ENCODE measurements at regions not wholly inside any gene's neighbourhood (a gene's known extent, or its start where the extent isn't known, plus 50 kb on each side); places are given as distances from the start of the nearest gene placed in this dataset.

GRCh38 chr21:35896060-35896459, 164.3 kb downstream of the SETD4 start:
- DNase-seq (ENCODE audit: low read depth in 2 of 2) = no peak

- no peak for DNase-seq (ENCODE audit: low read depth in 2 of 2)
These were observed 164.7 kb downstream of the SETD4 start for GRCh38 chr21:35895598-35895997.

- no peak for DNase-seq (ENCODE audit: low read depth in 2 of 2)
These were observed 167.2 kb downstream of the SETD4 start for GRCh38 chr21:35893156-35893555.

GRCh38 chr21:35886887-35887286, 173.4 kb downstream of the SETD4 start:
- DNase-seq (ENCODE audit: low read depth in 2 of 2) = no peak

GRCh38 chr21:35885942-35886541, 174.3 kb downstream of the SETD4 start:
- DNase-seq (ENCODE audit: low read depth in 2 of 2) = no peak

GRCh38 chr21:35882791-35883240, 177.5 kb downstream of the SETD4 start:
- no peak for DNase-seq (ENCODE audit: low read depth in 2 of 2)

GRCh38 chr21:35873441-35873840, 186.9 kb downstream of the SETD4 start:
- DNase-seq (ENCODE audit: low read depth in 2 of 2) = no peak

- no peak for DNase-seq (ENCODE audit: low read depth in 2 of 2)
These were observed 188.4 kb downstream of the SETD4 start for GRCh38 chr21:35871906-35872305.

GRCh38 chr21:35868869-35869223, 191.5 kb downstream of the SETD4 start:
- no peak for DNase-seq (ENCODE audit: low read depth in 2 of 2)

- no peak for DNase-seq (ENCODE audit: low read depth in 2 of 2)
These were observed 192.1 kb downstream of the SETD4 start for GRCh38 chr21:35868005-35868868.

- DNase-seq (ENCODE audit: low read depth in 2 of 2) = no peak
These were observed 196.3 kb downstream of the SETD4 start for GRCh38 chr21:35864039-35864438.

- no peak for DNase-seq (ENCODE audit: low read depth in 2 of 2)
These were observed 197.4 kb downstream of the SETD4 start for GRCh38 chr21:35862969-35863368.

- DNase-seq (ENCODE audit: low read depth in 2 of 2) = no peak
These were observed 198.7 kb downstream of the SETD4 start for GRCh38 chr21:35861661-35862060.

- DNase-seq (ENCODE audit: low read depth in 2 of 2) = no peak
These were observed 200.0 kb downstream of the SETD4 start for GRCh38 chr21:35860189-35860869.

- DNase-seq (ENCODE audit: low read depth in 2 of 2) = no peak
These were observed 200.6 kb downstream of the SETD4 start for GRCh38 chr21:35859677-35860076.

- no peak for DNase-seq (ENCODE audit: low read depth in 2 of 2)
These were observed 203.2 kb downstream of the SETD4 start for GRCh38 chr21:35857095-35857494.

GRCh38 chr21:35855484-35855883, 204.8 kb downstream of the SETD4 start:
- no peak for DNase-seq (ENCODE audit: low read depth in 2 of 2)

- DNase-seq (ENCODE audit: low read depth in 2 of 2) = no peak
These were observed 206.0 kb downstream of the SETD4 start for GRCh38 chr21:35854281-35854680.

- DNase-seq (ENCODE audit: low read depth in 2 of 2) = no peak
These were observed 206.7 kb downstream of the SETD4 start for GRCh38 chr21:35853321-35854239.

- DNase-seq (ENCODE audit: low read depth in 2 of 2) = no peak
These were observed 207.5 kb downstream of the SETD4 start for GRCh38 chr21:35852820-35853219.

- DNase-seq (ENCODE audit: low read depth in 2 of 2) = no peak
These were observed 209.7 kb downstream of the SETD4 start for GRCh38 chr21:35850542-35851103.
